ENCODE measurements at regions not wholly inside any gene's neighbourhood (a gene's known extent, or its start where the extent isn't known, plus 50 kb on each side); places are given as distances from the start of the nearest gene placed in this dataset.

GRCh38 chr9:21669701-21670100, 132.7 kb upstream of the MTAP start:
- DNase-seq (ENCODE audit: low spot score), result no peak

DNA sequence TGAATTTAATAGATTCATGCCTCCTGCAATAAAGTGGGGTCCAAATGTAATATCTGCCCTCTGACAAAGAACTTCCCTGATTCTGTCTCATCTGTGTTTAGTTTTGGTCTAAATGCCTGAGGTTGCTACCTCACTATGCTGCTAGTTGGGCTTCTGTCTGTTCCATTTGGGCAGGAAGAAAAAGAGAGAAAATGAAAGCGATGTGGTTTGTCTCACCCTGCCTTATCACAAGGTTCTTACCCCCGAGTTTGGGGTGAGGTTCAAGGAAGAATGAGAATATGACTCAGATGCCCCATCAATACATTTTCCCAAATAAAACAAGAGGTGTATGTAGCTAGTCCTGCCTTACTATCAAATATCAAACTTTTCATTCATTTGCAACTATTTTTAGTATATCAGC, 132.1 kb upstream of the MTAP start:
- DNase-seq (ENCODE audit: low spot score), result no peak

- DNase-seq (ENCODE audit: low spot score), result no peak
Observed at GRCh38 chr9:21672140-21672539, 130.3 kb upstream of the MTAP start.

DNA sequence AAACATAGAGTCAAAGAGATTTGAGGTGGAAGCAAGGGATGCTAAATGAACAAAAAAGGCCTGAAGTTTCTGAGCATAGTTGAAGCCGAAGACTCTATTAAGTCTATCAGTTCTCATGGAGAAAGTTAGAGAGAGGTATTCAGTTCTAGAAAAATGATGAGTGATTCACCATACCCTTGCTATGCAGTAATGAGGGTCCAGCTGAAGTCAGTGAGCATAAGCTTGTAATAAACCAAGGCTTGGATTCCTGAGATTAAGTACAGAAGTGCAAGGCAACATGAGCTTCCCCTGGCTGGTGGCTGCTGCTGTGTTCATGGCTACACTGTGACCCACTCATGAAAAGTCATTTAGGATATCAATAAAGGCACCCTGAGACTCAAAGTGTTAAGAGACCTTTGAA, 129.7 kb upstream of the MTAP start:
- peak; percentile 25 for DNase-seq (ENCODE audit: low spot score)

GRCh38 chr9:21674894-21675293, 127.5 kb upstream of the MTAP start:
- peak; percentile 25 for DNase-seq (ENCODE audit: low spot score)

DNA sequence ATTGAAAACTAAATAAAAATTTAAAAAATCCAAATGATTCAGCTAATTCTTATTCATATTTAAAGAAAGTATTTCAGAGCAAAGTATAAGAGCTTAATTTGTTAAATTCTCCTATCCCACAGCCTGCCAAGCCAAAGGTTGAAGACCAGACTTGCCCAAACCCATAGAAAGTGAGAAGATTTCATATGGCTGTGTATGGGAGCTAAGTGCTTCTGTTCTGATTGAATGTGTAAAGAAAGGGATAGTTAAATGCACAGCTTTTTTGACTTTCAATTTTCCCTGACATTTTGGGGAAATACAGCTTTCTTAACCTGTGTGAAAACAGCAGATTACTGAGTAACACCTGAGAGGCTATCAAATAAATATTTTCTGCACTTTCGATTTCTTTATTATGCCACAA, 125.0 kb upstream of the MTAP start:
- no peak for DNase-seq (ENCODE audit: low spot score)

GRCh38 chr9:21677834-21678233, 124.6 kb upstream of the MTAP start:
- DNase-seq (ENCODE audit: low spot score), result peak; percentile 6

- peak; percentile 42 for DNase-seq (ENCODE audit: low spot score)
Observed at GRCh38 chr9:21679432-21679831, 123.0 kb upstream of the MTAP start.

DNA sequence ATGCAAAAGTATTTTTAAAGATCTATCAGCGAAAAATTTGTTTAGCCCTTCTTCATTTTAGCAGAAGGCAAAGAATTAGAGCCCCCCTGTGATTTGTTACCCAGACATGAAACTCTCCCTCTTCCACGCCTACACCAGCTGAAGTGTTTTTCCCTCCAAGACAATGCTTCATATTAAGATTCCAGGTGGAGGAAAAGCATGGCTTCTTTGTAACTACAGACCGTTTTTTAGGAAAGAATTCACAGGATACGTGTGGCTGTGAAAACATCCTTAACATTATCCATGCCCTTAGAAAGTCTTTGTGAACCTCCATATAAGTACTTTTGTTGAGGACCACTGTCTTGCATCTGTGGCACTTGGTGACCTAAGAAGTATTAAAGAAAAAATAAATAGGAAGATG, 121.8 kb upstream of the MTAP start:
- no peak for DNase-seq (ENCODE audit: low spot score)

- DNase-seq (ENCODE audit: low spot score), result peak; percentile 35
Observed at GRCh38 chr9:21681641-21682040, 120.8 kb upstream of the MTAP start.

GRCh38 chr9:21682381-21682780, 120.1 kb upstream of the MTAP start:
- no peak for DNase-seq (ENCODE audit: low spot score)

DNA sequence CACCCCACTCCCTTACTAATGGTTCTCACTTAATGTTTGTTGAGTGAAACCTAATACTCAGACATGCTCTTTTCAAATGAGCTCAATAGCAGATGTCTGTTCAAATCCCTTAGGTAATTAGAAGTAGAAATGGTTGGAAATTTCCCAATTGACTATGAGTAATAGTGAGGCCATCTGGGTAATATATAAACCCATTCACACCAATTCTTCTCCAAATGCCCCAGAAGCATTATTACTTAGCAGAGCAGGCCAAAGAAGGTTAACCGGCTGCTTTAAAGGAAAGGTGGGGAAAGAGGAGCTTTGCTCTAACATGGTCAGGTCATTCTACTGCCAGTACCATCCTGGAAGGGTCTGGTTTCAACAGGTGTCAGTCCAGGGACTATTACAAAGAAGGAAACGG, 119.5 kb upstream of the MTAP start:
- DNase-seq (ENCODE audit: low spot score), result no peak

DNA sequence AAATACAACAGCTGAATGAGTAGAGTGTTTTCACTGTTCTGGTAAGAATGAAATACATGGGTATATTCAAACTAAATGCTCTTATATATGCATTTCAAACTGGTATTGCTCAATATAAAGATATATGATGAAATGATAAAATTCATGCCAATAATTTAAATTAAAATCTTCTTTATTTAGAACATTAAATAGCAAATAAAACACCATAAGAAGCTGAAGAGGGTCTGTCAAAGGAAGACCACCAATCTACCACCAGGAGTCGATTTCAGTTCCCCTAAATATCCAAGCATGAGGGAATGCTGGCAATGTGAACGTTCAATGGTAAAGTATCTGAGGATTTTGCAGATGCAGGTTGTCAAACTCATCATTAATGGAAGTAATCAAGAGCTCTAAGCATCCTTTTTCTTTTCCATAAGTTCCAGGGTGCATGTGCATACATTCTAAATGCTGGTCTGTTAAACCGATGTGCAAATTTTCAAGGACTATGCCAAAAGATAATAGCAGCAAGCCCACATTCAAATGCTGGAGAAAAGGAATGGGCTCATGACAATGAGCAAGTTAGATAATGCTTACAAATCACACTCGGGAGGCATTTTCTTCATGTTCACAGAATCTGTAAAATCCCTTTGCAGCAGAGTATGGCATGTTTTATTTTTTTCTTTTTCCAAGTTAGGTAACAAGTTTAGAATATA, 118.8 kb upstream of the MTAP start:
- no peak for DNase-seq (ENCODE audit: low spot score)

GRCh38 chr9:21684231-21684630, 118.2 kb upstream of the MTAP start:
- no peak for DNase-seq (ENCODE audit: low spot score)

DNA sequence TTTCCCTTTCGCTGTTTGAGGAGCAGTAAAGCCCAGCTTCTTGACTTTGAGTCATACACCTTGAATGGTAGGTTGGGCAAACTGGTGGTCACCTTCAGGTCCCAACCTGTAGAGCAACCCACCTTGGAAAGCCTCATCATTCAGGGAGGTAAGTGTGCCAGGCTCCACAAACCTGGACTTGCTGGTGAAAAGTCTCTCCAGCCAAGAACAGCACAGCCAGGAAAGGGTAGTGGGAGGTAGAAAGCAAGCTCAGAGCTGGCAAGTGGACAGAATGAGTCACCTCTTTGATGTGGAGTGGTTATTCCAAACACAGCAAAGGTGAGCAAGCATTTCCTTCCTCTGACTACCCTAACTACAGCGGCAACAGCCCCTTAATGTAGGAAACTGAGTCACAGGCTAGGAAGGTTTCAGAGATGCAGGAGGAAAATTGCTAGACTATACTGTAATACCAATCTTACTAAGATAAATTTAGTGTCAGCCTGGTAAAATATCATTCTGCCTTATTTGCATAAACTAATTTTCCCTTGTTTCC, 117.5 kb upstream of the MTAP start:
- DNase-seq (ENCODE audit: low spot score), result no peak

DNA sequence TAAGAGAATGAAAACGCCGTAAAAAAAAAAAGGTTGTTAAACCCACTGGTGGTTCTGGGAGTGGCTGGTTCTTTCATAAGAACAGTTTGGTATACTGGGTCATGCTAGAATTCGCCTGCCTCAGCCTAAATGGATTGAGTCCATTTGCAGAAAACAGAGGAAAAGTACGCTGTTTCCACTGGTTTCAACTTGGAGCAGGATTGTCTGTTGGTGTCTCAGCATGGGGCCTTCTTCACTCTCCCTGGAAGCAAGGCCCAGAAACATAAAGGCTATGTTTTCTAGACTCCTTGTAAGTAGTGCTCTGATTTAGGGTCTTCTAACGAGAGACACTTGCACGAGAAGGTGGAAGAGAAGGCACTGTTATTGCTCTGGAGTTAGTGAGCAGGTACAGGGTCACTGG, 116.9 kb upstream of the MTAP start:
- no peak for DNase-seq (ENCODE audit: low spot score)

DNA sequence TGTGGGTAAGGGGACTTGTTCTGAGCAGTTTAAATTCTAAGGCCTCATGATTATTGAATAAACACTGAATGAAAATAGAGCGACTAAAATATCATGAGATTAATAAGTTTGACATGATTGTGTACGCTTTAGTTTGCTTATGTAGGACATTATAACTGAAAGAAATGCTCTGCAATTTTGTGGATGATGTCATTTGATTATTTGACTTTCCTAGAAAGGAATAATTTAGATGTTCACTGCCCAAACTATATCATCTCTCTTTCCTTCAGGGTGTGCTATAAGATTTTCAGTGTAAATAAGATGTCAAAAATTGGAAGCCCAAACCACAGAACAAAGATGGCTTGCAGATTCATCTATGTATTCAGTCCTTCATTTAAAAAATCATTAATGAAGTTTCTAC, 115.7 kb upstream of the MTAP start:
- no peak for DNase-seq (ENCODE audit: low spot score)

DNA sequence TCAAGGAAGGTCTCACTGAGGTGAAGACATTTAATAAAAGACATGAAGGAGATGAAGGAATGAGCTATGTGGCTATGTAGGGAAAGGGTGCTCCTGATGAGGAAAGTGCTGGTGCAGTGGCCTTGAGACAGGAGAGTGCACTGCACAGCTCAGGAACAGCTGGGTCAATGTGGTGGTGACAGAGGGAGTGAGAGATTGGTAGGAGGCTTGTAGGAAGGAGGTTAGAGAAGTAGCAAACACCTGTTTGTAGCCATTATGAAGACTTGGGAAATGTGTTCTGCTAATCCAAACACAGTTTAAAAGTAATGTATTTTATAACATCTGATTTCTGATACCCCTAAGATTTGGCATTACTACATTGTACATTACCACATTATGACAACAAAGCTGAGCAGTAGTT, 115.1 kb upstream of the MTAP start:
- no peak for DNase-seq (ENCODE audit: low spot score)

DNA sequence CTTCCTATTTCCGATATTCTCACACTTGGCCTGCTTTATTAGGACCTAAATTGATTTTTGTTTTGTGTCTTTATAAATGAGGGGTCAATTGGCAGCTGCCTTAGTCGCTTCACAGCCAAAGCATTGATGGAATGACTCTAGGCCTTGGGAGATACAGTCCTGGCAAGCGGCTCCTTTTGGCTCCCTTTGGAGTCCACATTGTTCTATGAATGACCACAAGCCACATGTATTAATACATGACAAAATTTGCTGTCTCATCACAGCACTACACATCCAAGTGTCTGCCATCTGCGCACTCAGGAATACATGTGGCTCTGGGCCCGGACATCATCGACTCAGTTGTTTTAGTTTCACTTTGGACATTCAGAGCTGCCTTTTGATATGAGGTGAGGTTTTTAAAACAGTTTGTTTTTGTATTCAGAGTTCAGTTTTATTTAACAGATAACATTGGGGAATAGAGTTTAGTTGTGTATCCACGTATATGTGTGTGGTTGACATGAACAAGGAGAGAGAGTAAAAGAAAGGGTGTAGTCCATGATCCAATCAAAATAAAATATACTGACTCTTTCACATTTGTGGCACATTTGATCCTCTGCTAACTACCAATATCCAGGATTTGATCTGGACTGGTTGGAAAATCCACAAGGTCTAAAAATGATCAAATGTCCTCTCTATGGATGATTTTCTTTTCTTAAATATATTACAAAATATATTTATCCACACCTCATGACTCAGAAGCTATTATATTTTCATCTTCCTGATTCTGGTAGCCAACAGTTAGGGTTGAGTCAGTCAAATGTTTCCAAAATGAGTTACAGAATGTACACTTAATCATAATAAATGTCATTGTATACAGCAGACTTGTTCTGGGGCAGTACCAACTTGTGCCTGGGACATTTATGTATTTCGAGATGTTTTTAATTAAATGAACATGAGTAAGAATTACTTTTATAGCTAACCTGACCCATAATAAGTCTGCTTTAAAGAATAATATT, 114.0 kb upstream of the MTAP start:
- DNase-seq (ENCODE audit: low spot score), result peak; percentile 90

DNA sequence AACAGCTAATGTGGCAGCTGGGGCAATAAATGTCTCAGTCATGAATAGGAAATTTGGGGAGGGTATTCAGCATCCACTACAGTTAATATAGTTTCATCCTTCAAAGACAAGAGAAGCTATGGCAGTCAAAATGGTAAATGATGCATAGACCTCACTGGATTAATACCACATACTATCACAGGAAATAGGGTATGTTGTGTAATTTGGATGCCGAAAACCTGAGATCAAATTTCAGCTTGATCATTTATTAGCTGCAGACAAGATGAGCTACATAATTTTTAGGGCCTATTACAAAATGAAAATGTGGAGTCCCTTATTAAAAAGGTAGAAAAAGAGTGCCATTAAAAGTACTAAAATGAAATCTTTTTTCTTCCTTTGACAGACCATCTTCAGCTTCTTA, 112.6 kb upstream of the MTAP start:
- no peak for DNase-seq (ENCODE audit: low spot score)

DNA sequence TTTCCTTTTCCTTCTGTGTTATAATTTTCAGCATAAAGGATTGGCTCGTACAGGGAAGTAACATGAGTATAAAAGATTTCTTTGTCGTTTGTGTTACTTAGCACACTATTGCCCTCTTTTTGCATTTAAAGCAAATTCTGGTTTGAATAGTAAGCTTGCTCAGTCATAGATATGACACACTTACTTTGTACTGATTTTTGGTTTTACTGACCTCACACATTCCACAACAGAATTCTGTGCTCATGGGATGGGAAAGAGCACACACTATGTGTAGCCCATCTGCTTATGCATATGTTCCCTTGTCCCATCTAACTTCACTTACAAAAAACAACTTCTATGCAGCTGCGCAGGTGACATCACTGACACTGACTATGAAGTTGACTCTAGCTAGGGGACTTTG, 111.9 kb upstream of the MTAP start:
- DNase-seq (ENCODE audit: low spot score), result peak; percentile 28

- DNase-seq (ENCODE audit: low spot score), result no peak
Observed at GRCh38 chr9:21692390-21692789, 110.0 kb upstream of the MTAP start.

GRCh38 chr9:21694424-21694823, 108.0 kb upstream of the MTAP start:
- DNase-seq (ENCODE audit: low spot score), result no peak

All from AG08395 (cell line).